WI38 (cell line): ENCODE measurements at regions not wholly inside any gene's neighbourhood (a gene's known extent, or its start where the extent isn't known, plus 50 kb on each side); places are given as distances from the start of the nearest gene placed in this dataset.
"Not testable (repeated sequence)": the region's sequence is repeated elsewhere in the genome, so short reads cannot be mapped to it uniquely, and the experiment has no call there.

ENCODE experiments used
- H3K4me3 ChIP-seq: 2 replicates; pipeline ENCODE4 v1.5.1; 2011; ENCODE audit warnings: low read depth, mild to moderate bottlenecking, control low read depth, low read length
- TF ChIP-seq, protein P1 (sequence below): IDR thresholded peaks from 2 replicates; pipeline ENCODE4 v1.5.1; 2012; ENCODE audit warnings: low read depth, mild to moderate bottlenecking, control low read depth, low read length

GRCh38 chrX:45479835-45480422, 279.3 kb upstream of the DIPK2B start:
- TF ChIP-seq, protein P1, sequence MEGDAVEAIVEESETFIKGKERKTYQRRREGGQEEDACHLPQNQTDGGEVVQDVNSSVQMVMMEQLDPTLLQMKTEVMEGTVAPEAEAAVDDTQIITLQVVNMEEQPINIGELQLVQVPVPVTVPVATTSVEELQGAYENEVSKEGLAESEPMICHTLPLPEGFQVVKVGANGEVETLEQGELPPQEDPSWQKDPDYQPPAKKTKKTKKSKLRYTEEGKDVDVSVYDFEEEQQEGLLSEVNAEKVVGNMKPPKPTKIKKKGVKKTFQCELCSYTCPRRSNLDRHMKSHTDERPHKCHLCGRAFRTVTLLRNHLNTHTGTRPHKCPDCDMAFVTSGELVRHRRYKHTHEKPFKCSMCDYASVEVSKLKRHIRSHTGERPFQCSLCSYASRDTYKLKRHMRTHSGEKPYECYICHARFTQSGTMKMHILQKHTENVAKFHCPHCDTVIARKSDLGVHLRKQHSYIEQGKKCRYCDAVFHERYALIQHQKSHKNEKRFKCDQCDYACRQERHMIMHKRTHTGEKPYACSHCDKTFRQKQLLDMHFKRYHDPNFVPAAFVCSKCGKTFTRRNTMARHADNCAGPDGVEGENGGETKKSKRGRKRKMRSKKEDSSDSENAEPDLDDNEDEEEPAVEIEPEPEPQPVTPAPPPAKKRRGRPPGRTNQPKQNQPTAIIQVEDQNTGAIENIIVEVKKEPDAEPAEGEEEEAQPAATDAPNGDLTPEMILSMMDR, result no peak
- H3K4me3 ChIP-seq, result no peak overlapping the region

DNA sequence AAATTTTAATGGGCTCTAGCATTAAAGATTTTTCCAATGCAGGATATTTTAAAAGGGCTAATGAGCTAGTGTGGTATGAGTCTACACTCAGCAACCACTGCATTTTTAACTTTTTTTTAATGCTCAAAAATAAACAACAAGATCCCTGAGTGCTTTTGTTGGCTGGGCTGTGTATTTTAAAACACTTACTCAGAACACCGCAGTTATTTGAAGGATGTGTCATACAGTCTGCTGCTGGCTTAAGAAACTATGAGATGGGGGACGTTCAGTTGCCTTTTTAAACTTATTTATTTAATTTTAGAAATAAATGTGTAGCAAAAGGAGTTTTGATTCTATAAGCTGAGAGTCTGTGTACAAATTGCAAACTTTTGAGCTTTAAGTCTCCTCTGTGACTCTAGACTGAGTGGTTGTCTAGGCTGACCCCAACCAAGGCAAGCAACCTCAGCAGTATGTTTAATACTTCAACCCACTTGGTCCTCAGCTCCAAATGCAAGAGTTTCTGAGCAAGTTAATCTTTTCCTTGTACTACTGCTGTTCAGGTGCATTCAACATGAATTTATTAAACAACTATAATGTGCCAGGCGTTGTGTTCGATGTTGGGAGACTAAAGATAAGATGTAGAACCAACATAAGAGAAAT, 278.6 kb upstream of the DIPK2B start:
- no peak overlapping the region for H3K4me3 ChIP-seq
- TF ChIP-seq, protein P1, result no peak

- no peak overlapping the region for H3K4me3 ChIP-seq
- TF ChIP-seq, protein P1, result no peak
These were observed 272.3 kb upstream of the DIPK2B start for GRCh38 chrX:45472968-45473367.

GRCh38 chrX:45467537-45467936, 266.9 kb upstream of the DIPK2B start:
- H3K4me3 ChIP-seq, result not testable (repeated sequence)

DNA sequence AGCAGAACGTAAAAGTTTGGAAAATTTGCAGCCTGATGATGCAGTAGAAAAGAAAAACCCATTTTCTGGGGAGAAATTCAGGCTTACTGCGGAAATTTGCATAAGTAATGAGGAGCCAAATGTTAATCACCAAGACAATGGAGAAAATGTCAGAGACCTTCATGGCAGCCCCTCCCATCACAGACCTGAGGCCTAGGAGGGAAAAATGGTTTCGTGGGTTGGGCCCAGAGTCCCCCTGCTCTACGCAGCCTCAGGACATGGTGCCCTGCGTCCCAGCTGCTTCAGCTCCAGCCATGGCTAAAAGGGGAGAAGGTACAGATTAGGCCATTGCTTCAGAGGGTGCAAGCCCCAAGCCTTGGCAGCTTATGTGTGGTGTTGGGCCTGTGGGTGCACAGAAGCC, 255.1 kb upstream of the DIPK2B start:
- not testable (repeated sequence) for H3K4me3 ChIP-seq

DNA sequence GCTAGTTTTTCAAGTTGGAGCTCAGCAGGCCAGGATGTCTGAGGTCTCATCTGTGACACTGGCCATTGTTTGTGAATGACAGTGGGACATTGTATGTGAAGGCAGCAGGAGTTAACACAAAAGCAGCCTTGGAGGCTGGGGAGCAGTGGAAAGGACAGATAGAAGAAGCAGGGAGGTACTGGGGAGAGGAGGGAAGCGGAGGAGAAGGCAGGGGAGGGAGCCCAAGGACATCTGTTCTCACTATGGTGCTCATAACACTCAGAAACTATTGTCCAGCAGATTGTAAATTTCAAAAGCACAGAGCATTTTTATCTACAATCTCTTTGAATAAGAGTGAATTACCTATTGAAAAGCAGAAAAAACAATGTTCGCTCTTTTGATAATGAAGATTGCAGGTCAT, 253.6 kb upstream of the DIPK2B start:
- H3K4me3 ChIP-seq, result no peak overlapping the region
- TF ChIP-seq, protein P1, result no peak

DNA sequence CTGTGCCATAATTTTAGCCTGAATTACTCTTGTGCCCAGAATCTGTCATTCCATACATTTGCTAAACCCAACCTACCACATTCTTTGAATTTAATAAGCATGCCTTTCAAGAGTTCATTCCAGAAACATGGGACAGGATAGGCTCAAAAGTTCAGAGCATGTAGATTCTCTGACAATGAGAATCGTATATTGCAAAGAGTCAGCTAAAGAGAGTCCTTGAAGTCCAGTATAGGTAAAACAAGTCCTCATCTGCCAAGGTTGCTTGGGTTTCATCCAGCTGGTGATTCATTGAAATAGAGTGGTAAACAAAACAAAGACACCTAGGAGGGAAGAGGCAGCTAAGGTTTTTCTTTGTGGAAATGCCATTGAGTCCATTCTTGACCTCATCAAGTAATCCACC, 249.3 kb upstream of the DIPK2B start:
- no peak overlapping the region for H3K4me3 ChIP-seq
- TF ChIP-seq, protein P1, result no peak

DNA sequence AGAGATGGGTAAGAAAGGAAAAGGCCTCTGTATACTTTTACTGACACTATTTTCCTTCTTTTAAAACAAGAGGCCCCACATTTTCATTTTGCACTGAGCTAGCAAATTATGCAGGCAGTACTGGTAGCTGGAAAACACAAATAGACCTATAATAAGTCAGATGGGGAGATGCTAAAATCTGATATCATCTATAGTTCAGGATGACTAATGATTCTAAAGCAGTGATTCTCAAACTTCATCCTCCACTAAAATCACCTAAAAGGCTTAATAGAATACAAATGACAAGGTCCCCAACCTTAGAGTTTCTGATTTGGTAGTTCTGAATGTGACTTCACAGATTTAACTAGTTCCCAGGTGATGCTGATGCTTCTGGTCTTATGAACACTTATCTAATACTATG, 247.3 kb upstream of the DIPK2B start:
- TF ChIP-seq, protein P1, result no peak
- no peak overlapping the region for H3K4me3 ChIP-seq
